H1 (cell line): ENCODE measurements at regions not wholly inside any gene's neighbourhood (a gene's known extent, or its start where the extent isn't known, plus 50 kb on each side); places are given as distances from the start of the nearest gene placed in this dataset.

Experiments
- CTCF ChIA-PET: fragments of 300-600 bp; sonication (Branson Sonifier 250); formaldehyde crosslinking; loops from one replicate; lab custom pipeline; 2021; ENCODE audit not compliant: partially characterized antibody; lab: Charles Lee
- POLR2A ChIA-PET: fragments of 300-600 bp; sonication (Branson Sonifier 250); formaldehyde crosslinking; loops from one replicate; lab custom pipeline; 2021; ENCODE audit warnings: inconsistent platforms; ENCODE audit not compliant: partially characterized antibody; lab: Charles Lee
- DNase-seq, 2 experiments: peaks; one replicate each; pipeline versions ENCODE4 v3.0.0 to v3.0.0-alpha.2; 2010 to 2022; ENCODE audit warnings: low spot score in 2 of 2, low read depth in 1 of 2, mixed read lengths in 1 of 2
- FAIRE-seq: peaks from 2 replicates; lab custom pipeline; 2011; peaks lifted over from hg19 to GRCh38; lab: Jason Lieb, UNC
- H2AFZ ChIP-seq: 2 replicates; pipeline ENCODE4 v1.8.1; 2012; ENCODE audit warnings: low read length, inconsistent platforms
- H2AK5ac ChIP-seq: 2 replicates; pipeline ENCODE4 v1.6.1; 2013; ENCODE audit warnings: low read depth, low read length
- H2BK120ac ChIP-seq: replicated peaks from 2 replicates; pipeline ENCODE3; 2013; ENCODE audit warnings: low read depth, low read length, inconsistent platforms
- H2BK12ac ChIP-seq: 2 replicates; pipeline ENCODE4 v1.6.1; 2013; ENCODE audit warnings: low read depth, low read length
- H2BK15ac ChIP-seq: 2 replicates; pipeline ENCODE4 v1.6.1; 2013; ENCODE audit warnings: low read length
- H2BK20ac ChIP-seq: 2 replicates; pipeline ENCODE4 v1.6.1; 2013; ENCODE audit warnings: low read length
- H2BK5ac ChIP-seq: 2 replicates; pipeline ENCODE4 v1.6.1; 2013; ENCODE audit warnings: low read depth, low read length
- H3K14ac ChIP-seq: 2 replicates; pipeline ENCODE4 v1.6.1; 2013; ENCODE audit warnings: inconsistent platforms; ENCODE audit not compliant: insufficient read length
- H3K18ac ChIP-seq: 2 replicates; pipeline ENCODE4 v1.6.1; 2013; ENCODE audit warnings: low read length; ENCODE audit errors: extremely low read depth
- H3K23ac ChIP-seq: 2 replicates; pipeline ENCODE4 v1.6.1; 2013; ENCODE audit warnings: inconsistent platforms; ENCODE audit not compliant: insufficient read length
- H3K23me2 ChIP-seq: 2 replicates; pipeline ENCODE4 v1.6.1; 2013; ENCODE audit warnings: low read depth, low read length
- H3K27ac ChIP-seq: 2 replicates; pipeline ENCODE4 v1.6.1; 2011; ENCODE audit warnings: low read depth, low read length, inconsistent platforms
- H3K27me3 ChIP-seq, 4 experiments: replicated peaks in 1 of 4; 1 replicate in 1 of 4; 2 replicates in 3 of 4; pipeline versions ENCODE4 v1.6.1 to v1.8.1; 2011 to 2013; ENCODE audit warnings: low read length in 3 of 4, mild to moderate bottlenecking in 3 of 4, inconsistent platforms in 2 of 4, mixed read lengths in 2 of 4, moderate library complexity in 1 of 4; ENCODE audit not compliant: control insufficient read depth in 3 of 4, insufficient read depth in 3 of 4; ENCODE audit errors: extremely low read depth in 1 of 4
- H3K36me3 ChIP-seq, 4 experiments: 2 replicates each; pipeline versions ENCODE4 v1.6.1 to v1.8.1; 2011 to 2013; ENCODE audit warnings: mild to moderate bottlenecking in 4 of 4, low read length in 3 of 4, moderate library complexity in 2 of 4, control low read depth in 1 of 4, inconsistent platforms in 1 of 4; ENCODE audit not compliant: insufficient read depth in 4 of 4, control insufficient read depth in 2 of 4
- H3K4ac ChIP-seq: replicated peaks from 2 replicates; pipeline ENCODE3; 2013; ENCODE audit warnings: low read length, low read depth, mixed read lengths, inconsistent platforms; ENCODE audit not compliant: insufficient read length
- H3K4me1 ChIP-seq, 4 experiments: replicated peaks in 1 of 4; 1 replicate in 1 of 4; 2 replicates in 3 of 4; pipeline versions ENCODE4 v1.6.1 to v1.8.1; 2011 to 2013; ENCODE audit warnings: low read length in 3 of 4, inconsistent platforms in 2 of 4, mixed read lengths in 1 of 4; ENCODE audit not compliant: insufficient read depth in 4 of 4, control insufficient read depth in 3 of 4
- H3K4me2 ChIP-seq, 2 experiments: 2 replicates each; pipeline versions ENCODE4 v1.6.1 to v1.8.1; 2011 to 2013; ENCODE audit warnings: low read depth in 2 of 2, low read length in 2 of 2, control low read depth in 1 of 2, inconsistent platforms in 1 of 2, mild to moderate bottlenecking in 1 of 2; ENCODE audit not compliant: insufficient read depth in 1 of 2
- H3K4me3 ChIP-seq, 4 experiments: fragments of 200-600, 300-600 bp in 1 of 4; sonication (generic), shearing (Covaris generic), sonication (Bioruptor Twin) in 1 of 4; 2 replicates each; pipeline versions ENCODE4 v1.5.1 to v1.8.1; 2011 to 2016; ENCODE audit warnings: low read length in 4 of 4, low read depth in 3 of 4, control low read depth in 2 of 4, inconsistent platforms in 2 of 4, mild to moderate bottlenecking in 2 of 4, mixed read lengths in 1 of 4, moderate library complexity in 1 of 4; ENCODE audit not compliant: insufficient read depth in 2 of 4; ENCODE audit errors: extremely low read depth in 1 of 4
- H3K56ac ChIP-seq: replicated peaks from 2 replicates; pipeline ENCODE3; 2013; ENCODE audit warnings: low read depth, mild to moderate bottlenecking, mixed read lengths, low read length, inconsistent platforms; ENCODE audit not compliant: insufficient read length
- H3K79me1 ChIP-seq: 2 replicates; pipeline ENCODE4 v1.6.1; 2013; ENCODE audit warnings: low read depth, low read length, control low read depth
- H3K79me2 ChIP-seq, 2 experiments: 2 replicates each; pipeline versions ENCODE4 v1.6.1 to v1.8.1; 2012 to 2013; ENCODE audit warnings: low read length in 2 of 2, mild to moderate bottlenecking in 2 of 2, inconsistent platforms in 1 of 2; ENCODE audit not compliant: insufficient read depth in 2 of 2, control insufficient read depth in 1 of 2
- H3K9ac ChIP-seq, 4 experiments: replicated peaks in 1 of 4; 1 replicate in 1 of 4; 2 replicates in 3 of 4; pipeline versions ENCODE4 v1.6.1 to v1.8.1; 2011 to 2013; ENCODE audit warnings: low read depth in 3 of 4, low read length in 3 of 4, control low read depth in 2 of 4, mild to moderate bottlenecking in 2 of 4, moderate library complexity in 2 of 4, inconsistent platforms in 1 of 4; ENCODE audit errors: extremely low read depth in 1 of 4
- H3K9me3 ChIP-seq, 2 experiments: 2 replicates each; pipeline versions ENCODE4 v1.6.1 to v1.8.1; 2012 to 2013; ENCODE audit warnings: mild to moderate bottlenecking in 2 of 2, moderate library complexity in 2 of 2, control low read depth in 1 of 2, inconsistent platforms in 1 of 2, low read depth in 1 of 2, low read length in 1 of 2, mixed read lengths in 1 of 2; ENCODE audit not compliant: insufficient read depth in 2 of 2
- H4K20me1 ChIP-seq, 2 experiments: replicated peaks in 1 of 2; 2 replicates each; pipeline versions ENCODE3 to v1.8.1; 2011 to 2013; ENCODE audit warnings: inconsistent platforms in 2 of 2, low read length in 2 of 2, mild to moderate bottlenecking in 1 of 2; ENCODE audit not compliant: insufficient read depth in 2 of 2, control insufficient read depth in 1 of 2
- H4K5ac ChIP-seq: 2 replicates; pipeline ENCODE4 v1.6.1; 2013; ENCODE audit warnings: low read length, low read depth, mixed read lengths, inconsistent platforms; ENCODE audit not compliant: insufficient read length
- H4K8ac ChIP-seq: 2 replicates; pipeline ENCODE4 v1.8.0; 2013; ENCODE audit warnings: mild to moderate bottlenecking, moderate library complexity, low read length, inconsistent platforms; ENCODE audit not compliant: insufficient read depth; ENCODE audit errors: extremely low read depth
- H4K91ac ChIP-seq: replicated peaks from 2 replicates; pipeline ENCODE3; 2013; ENCODE audit warnings: low read length, mixed read lengths, inconsistent platforms; ENCODE audit not compliant: insufficient read length
- BCL11A ChIP-seq, 2 experiments: IDR thresholded peaks; one replicate each; pipeline ENCODE4 v1.6.1; 2011; ENCODE audit warnings: low read depth in 2 of 2, low read length in 2 of 2, mild to moderate bottlenecking in 2 of 2
- CBX8 ChIP-seq: fragments of 300-800, 300-1000 bp; sonication (generic); IDR thresholded peaks from 2 replicates; pipeline ENCODE4 v1.7.1; 2016; ENCODE audit warnings: low read depth, low read length, borderline replicate concordance
- HDAC2 ChIP-seq, 2 experiments: fragments of 300-600 bp in 1 of 2; sonication (generic) in 1 of 2; IDR thresholded peaks; 2 replicates each; pipeline ENCODE4 v1.6.1; 2011 to 2012; ENCODE audit warnings: low read depth in 2 of 2, low read length in 2 of 2, mild to moderate bottlenecking in 2 of 2, moderate library complexity in 2 of 2, borderline replicate concordance in 1 of 2, inconsistent platforms in 1 of 2
- POU5F1 ChIP-seq: IDR thresholded peaks from 2 replicates; pipeline ENCODE4 v1.6.1; 2011; ENCODE audit warnings: low read depth, mild to moderate bottlenecking, low read length, moderate library complexity
- RNF2 ChIP-seq: fragments of 200-900, 300-1000 bp; sonication (generic); IDR thresholded peaks from 2 replicates; pipeline ENCODE4 v1.7.1; 2016; ENCODE audit warnings: borderline replicate concordance, low read depth, mild to moderate bottlenecking, antibody characterized with exemption, low read length; ENCODE audit not compliant: poor library complexity, severe bottlenecking; ENCODE audit errors: missing control alignments
- RXRA ChIP-seq: IDR thresholded peaks from 2 replicates; pipeline ENCODE4 v1.6.1; 2011; ENCODE audit warnings: low read depth, mild to moderate bottlenecking, low read length, moderate library complexity; ENCODE audit not compliant: insufficient read depth
- SUZ12 ChIP-seq: fragments of 200-600 bp; sonication (generic); IDR thresholded peaks from 2 replicates; pipeline ENCODE4 v1.6.1; 2012; ENCODE audit warnings: mild to moderate bottlenecking, inconsistent platforms, low read length, moderate library complexity, mixed read lengths
- TAF7 ChIP-seq: optimal IDR thresholded peaks from 2 replicates; pipeline ENCODE3; 2011; ENCODE audit warnings: low read depth, mild to moderate bottlenecking, inconsistent platforms, low read length, moderate library complexity, borderline replicate concordance
- WGBS, 2 experiments: shearing (Covaris generic) in 1 of 2; methylation state at CpG; one replicate each; pipeline versions ENCODE4 v1.1.6 to v1.1.7; 2013 to 2015; ENCODE audit warnings: low lambda C conversion rate in 2 of 2, mixed read lengths in 2 of 2, inconsistent platforms in 1 of 2, low coverage in 1 of 2, missing lambda C conversion rate in 1 of 2; ENCODE audit not compliant: insufficient replicate concordance in 2 of 2, insufficient coverage in 1 of 2, insufficient read length in 1 of 2; ENCODE audit errors: extremely low coverage in 1 of 2, missing lambda C conversion rate in 1 of 2; 5-methylcytosine and 5-hydroxymethylcytosine counted together

DNA sequence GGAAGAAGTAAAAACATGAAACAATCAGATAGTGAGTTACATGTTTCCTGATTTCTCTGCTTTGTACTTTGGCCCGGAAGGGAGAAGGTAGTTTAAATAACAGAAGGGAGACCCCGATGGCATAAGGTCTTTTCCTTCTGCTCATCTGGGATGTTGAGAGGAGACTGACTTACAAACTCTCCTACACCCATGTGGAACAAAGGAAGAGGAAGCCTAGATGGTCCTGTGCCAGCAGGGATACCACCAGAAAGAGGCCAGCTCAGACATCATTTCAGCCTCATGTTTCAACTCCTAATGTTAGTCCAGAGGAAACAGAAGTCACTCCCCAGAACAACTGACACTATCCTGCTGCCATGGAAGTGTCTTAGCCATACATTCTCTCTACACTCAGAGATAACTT is 250.7 kb upstream of the NOX3 start:
- FAIRE-seq (no peak), DNase-seq (no peak)
- no peak overlapping the region for H4K8ac ChIP-seq
- no peak overlapping the region for H3K4me3 ChIP-seq
- no peak overlapping the region for H2BK120ac ChIP-seq
- H3K9me3 ChIP-seq: peaks cover 0 to 2% of the 10 kb centered on the region in 2 experiments; a peak in 1 of 4 replicates
- POLR2A ChIA-PET: no interaction called here
- no peaks in the 10 kb centered on the region for H4K20me1 ChIP-seq
- no peak overlapping the region for H3K56ac ChIP-seq
- WGBS, 2 experiments: 76% methylated on average over 2 of the region's 2 CpGs; no CpG with 5 or more reads in 1 of the 2 experiments
- H3K79me1 ChIP-seq: no peaks in the 10 kb centered on the region
- no peak overlapping the region for H3K4ac ChIP-seq
- H2BK15ac ChIP-seq: no peak overlapping the region
- H3K79me2 ChIP-seq: no peaks in the 10 kb centered on the region
- H2BK12ac ChIP-seq: no peak overlapping the region
- TF ChIP-seq RXRA: no peak
- TF ChIP-seq HDAC2 (IDR thresholded peaks at IDR 0.05; ENCODE audit: borderline replicate concordance in 1 of 2, low read depth in 2 of 2, low read length in 2 of 2): no peak
- TF ChIP-seq RNF2: no peak
- no peak for TF ChIP-seq SUZ12
- TF ChIP-seq CBX8: no peak
- no peak for TF ChIP-seq BCL11A (IDR thresholded peaks at IDR 0.05; ENCODE audit: low read depth in 2 of 2, low read length in 2 of 2)
- TF ChIP-seq POU5F1: no peak
- TF ChIP-seq TAF7: no peak
- no peak overlapping the region for H3K9ac ChIP-seq
- H3K27me3 ChIP-seq: no peaks in the 10 kb centered on the region
- H2BK20ac ChIP-seq: no peak overlapping the region
- H3K4me1 ChIP-seq: no peaks in the 10 kb centered on the region
- no peaks in the 10 kb centered on the region for H3K36me3 ChIP-seq
- no peak overlapping the region for H3K23ac ChIP-seq
- H3K27ac ChIP-seq: no peak overlapping the region
- H2AK5ac ChIP-seq: no peak overlapping the region
- no peak overlapping the region for H4K91ac ChIP-seq
- no peak overlapping the region for H2BK5ac ChIP-seq
- H3K18ac ChIP-seq: no peak overlapping the region
- no peaks in the 10 kb centered on the region for H3K23me2 ChIP-seq
- peak overlapping the region; percentile 93; the same call in 1 of the 2 replicates for H2AFZ ChIP-seq
- no peak overlapping the region for H3K14ac ChIP-seq
- no peak overlapping the region for H3K4me2 ChIP-seq
- no peak overlapping the region for H4K5ac ChIP-seq
- CTCF ChIA-PET: interaction anchor here (1.2 to 1.3 kb wide), 2 partner anchors 10 to 15 kb away, joined by 3 read pairs; no protein-coding TSS in a partner anchor
